NCI-H345 (cell line): ENCODE measurements at regions not wholly inside any gene's neighbourhood (a gene's known extent, or its start where the extent isn't known, plus 50 kb on each side); places are given as distances from the start of the nearest gene placed in this dataset.

Source experiments
- DNase-seq: peaks from one replicate; lab custom pipeline; 2025; lab: John Stamatoyannopoulos, UW

- no peak for DNase-seq
Observed at GRCh38 chr18:42401131-42401673, 446.2 kb downstream of the PIK3C3 start.

GRCh38 chr18:42404151-42404550 lies 449.1 kb downstream of the PIK3C3 start:
- DNase-seq = no peak

GRCh38 chr18:42409005-42409404 lies 454.0 kb downstream of the PIK3C3 start:
- DNase-seq = no peak

- no peak for DNase-seq
Observed at GRCh38 chr18:42412281-42412680, 457.2 kb downstream of the PIK3C3 start.

DNA sequence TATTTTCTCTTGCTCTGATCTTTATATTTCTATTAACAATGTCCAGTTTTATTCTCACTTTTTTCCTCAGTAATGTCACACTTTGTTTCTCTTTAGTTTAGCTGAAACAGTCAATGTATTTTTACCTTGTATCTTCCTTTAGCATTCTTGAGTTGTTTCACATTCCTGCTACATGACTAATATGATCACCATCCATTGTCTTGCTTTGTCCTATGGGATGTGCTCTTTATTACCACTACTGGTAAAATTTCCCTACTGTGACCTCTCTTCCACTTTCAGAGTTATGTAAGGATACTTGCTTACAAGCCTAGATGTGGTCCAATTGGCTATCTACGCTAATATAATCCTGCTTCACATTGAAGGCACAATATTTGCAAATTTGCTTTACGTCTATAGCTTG lies 457.9 kb downstream of the PIK3C3 start:
- DNase-seq = no peak

GRCh38 chr18:42413870-42414269 lies 458.8 kb downstream of the PIK3C3 start:
- DNase-seq = no peak

- no peak for DNase-seq
Observed at GRCh38 chr18:42414756-42415454, 459.9 kb downstream of the PIK3C3 start.

DNA sequence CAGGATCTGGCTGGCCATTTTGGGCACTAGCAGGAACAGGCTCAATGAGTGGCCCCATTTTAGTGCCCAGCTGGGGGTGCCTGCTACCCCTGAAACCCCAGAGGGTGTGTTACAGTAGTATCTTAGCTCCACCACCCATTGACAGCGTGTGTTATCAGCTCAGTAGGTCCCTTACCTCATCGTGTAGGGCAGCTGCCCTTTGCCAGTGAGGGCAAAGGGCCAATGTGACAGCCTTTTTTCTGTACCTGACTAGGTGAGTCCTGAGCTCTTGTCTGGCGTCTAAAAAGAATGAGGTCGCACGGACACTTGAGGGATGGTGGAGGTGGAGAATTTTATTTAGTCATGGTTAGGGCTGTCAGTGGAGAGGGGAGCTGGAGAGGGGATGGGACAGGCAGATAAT lies 462.2 kb downstream of the PIK3C3 start:
- DNase-seq = no peak

GRCh38 chr18:42418121-42418520 lies 463.1 kb downstream of the PIK3C3 start:
- no peak for DNase-seq

DNA sequence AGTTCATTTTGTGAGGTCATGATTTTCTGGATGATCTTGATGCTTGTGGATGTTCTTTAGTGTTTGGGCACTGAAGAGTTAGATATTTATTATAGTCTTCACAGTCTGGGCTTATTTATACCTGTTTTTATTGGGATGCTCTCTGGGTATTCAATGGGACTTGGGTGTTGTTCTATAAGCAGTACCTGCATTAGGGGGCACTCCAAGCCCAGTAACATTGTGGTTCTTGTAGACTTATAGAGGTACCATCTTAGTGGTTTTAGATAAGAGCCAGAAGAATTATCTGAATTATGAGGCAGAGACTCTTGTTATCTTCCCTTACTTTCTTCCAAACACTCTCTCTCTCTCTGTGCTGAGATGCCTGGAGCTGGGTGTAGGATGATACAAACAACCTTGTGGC lies 470.0 kb downstream of the PIK3C3 start:
- DNase-seq = no peak

GRCh38 chr18:42426496-42427015 lies 471.5 kb downstream of the PIK3C3 start:
- no peak for DNase-seq

DNA sequence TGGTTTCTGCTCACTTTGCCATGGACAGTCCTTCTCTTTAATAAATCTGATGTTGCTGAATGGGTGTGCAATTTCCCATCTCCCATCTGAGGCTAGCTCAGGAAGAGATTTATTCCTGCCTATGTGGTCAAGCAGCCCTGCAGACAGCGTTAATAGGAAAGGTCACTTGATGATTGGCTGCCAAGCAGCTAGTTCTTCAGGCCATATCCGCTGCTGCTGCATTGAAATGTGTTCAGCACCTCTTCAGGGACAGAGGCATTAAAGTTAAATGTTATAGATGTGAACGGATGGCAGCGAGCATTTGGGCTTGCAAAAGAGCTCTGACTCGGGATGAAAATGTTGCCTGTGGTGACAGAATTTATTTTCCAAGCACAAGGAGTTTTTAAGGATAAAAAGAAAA lies 474.2 kb downstream of the PIK3C3 start:
- DNase-seq = no peak

DNA sequence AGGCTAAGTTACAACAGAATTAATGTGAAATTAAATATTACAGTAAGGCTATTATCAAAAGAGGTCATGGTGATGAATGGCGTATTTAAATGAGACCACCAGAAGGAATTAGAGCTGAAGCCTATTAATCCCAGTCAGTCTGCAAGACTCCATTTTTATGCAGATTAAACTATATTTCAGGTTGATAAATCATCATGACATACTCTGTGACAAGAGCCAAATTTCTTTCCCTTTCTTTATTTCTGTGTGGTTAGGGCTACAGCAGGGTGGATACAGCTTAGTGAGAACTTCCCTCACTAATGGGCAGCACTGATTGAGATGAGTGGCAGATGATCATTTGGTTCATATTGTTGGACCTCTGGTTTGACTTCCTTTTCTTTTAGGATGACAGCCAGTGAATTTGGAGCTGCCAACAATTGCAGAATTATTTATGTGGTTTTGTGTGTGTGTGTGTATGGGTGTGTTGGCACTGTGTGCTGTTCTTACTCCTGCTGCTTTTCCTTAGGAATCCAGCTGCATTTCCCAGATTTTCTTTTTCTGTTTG lies 481.3 kb downstream of the PIK3C3 start:
- no peak for DNase-seq

- DNase-seq = no peak
Observed at GRCh38 chr18:42437001-42437400, 482.0 kb downstream of the PIK3C3 start.

DNA sequence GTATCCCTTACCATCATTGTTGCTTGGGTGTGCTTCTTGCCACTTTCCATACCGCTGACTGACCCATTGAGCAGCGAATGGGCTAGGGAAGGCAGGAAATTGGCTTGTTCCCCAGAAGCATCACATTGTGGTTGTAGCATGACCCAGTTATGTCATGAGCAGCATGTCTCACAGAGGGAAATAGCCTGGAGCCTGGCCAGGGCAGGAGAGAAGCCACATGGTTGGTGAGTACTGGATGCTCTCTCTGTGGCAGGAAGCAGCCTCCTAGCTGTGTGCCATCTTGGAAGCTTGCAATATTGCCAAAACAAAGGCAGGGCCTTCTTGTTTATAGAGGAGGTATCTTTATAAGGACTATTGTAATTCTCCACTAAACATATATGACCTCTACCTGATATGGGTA lies 482.6 kb downstream of the PIK3C3 start:
- no peak for DNase-seq

DNA sequence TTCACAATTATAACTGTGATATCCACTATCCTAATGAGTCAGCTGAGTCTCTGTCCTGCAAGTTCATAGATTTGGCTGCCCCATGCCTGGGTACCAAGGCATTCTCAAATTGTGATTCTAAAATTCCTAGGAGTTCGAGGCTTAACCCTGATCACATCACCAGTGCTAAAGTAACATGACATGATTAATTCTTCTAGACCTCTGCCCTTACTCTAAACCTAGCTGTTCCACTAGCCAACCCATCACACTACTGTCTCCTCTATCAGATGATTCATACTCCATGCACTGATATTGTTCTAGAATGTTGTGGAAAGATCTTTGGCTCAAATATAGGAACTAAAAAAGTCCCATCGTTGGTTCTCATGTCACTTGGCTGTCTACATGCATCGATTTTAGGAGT lies 487.6 kb downstream of the PIK3C3 start:
- no peak for DNase-seq

GRCh38 chr18:42444349-42444748 lies 489.3 kb downstream of the PIK3C3 start:
- DNase-seq = no peak

- no peak for DNase-seq
Observed at GRCh38 chr18:42445359-42445758, 490.3 kb downstream of the PIK3C3 start.

- DNase-seq = no peak
Observed at GRCh38 chr18:42446195-42446594, 491.2 kb downstream of the PIK3C3 start.

- DNase-seq = no peak
Observed at GRCh38 chr18:42447688-42448087, 492.7 kb downstream of the PIK3C3 start.

DNA sequence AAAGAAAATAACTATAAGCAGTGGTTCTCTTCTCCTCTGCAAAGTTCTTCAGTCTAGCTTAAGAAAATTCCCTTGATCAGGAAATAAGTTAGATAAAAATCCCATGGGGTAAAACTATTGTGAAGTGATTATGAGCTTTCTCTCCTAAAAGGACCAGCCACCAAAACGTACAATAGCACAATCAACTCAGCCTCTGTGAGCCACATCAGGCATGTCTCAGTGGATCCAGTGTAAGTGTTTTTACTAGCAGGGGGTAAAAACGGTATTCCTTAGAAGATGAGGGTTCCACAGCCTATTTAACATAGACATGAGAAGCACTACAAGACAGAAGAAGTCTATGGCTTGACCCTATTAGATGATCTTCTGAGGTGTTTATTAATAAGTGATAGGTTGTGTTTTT lies 503.2 kb downstream of the PIK3C3 start:
- no peak for DNase-seq

DNA sequence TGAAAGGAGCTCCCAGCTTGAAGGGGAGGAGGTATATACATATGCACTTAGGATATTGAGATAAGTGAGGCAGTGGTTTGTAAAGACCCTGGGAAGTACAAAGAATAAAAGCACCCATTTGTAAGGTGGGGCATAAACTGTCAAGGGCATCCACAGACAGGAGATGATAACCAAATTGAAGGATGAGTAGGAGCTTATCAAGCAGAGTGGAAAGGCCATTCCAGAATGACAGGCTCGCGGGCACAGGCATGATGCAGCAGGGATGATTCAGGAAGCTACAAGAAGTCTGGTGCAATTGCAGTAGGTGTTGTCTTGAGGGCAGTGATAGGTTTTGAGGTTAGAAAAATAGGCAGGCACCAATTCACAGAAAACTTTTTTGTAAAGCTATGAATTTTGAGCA lies 504.8 kb downstream of the PIK3C3 start:
- DNase-seq = no peak

DNA sequence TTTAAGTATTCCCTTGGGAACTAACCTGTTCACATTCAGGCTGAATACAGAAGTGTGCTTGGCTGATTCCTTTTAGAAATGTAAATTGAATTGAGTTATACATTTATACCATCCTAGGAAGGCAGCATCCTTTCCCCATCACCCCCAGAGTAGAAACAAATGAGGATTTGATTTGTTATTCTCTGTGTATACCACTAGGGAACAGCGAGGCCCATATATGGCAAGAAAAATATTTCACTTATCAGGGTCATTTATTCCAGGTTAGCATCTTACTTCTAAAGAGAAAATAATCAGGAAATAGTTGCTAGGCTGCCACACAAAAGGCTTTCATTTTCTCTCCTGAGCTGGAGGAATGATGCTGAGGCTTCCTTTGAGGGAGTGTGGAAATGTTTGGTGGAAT lies 516.9 kb downstream of the PIK3C3 start:
- DNase-seq = no peak

DNA sequence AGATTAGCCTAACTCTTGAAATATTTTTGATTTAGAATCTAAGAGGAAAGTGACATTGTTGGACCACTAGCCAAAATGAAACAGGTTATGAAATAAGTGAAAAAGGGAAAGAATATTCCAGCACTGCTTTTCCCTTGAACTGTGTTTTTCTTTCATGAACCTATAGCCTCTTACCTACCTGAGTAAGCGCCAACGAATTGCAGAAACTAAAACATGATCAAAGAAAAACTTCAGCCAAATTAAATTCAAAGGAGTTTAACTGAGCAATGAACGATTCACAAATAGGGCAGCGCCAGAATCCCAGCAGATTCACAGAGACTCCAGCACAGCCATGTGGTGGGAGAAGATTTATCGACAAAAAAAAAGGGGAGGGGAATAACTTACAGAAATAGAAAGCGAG lies 518.6 kb downstream of the PIK3C3 start:
- DNase-seq = no peak
